HG03354 (cell line): ENCODE measurements at regions not wholly inside any gene's neighbourhood (a gene's known extent, or its start where the extent isn't known, plus 50 kb on each side); places are given as distances from the start of the nearest gene placed in this dataset.

ENCODE experiments used
- ATAC-seq: cut with Tn5 transposase; IDR thresholded peaks from one replicate; pipeline ENCODE4 v1.9.1; 2021; ENCODE audit warnings: mild to moderate bottlenecking; ENCODE audit not compliant: unreplicated experiment, poor library complexity, severe bottlenecking

DNA sequence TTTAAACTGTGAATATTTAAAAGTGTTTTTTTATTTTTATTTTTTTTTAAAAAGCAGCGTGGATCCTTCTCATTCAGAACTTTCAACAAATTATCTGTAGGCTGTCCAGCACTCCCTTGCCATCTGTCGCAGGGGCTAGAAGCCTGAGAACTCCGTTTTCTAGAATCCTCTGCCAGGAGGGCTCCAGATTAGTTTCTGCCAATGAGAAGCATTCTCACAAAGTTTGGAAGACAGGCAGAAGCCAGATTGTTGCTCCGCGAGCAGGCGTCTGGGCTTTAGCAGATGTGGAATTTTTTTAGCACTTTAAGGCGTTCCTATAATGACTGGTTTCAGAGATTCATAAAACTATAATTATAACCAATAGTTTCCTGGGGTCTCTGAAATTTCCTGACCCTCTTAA, 220.9 kb upstream of the KIAA1217 start:
- ATAC-seq = no peak

DNA sequence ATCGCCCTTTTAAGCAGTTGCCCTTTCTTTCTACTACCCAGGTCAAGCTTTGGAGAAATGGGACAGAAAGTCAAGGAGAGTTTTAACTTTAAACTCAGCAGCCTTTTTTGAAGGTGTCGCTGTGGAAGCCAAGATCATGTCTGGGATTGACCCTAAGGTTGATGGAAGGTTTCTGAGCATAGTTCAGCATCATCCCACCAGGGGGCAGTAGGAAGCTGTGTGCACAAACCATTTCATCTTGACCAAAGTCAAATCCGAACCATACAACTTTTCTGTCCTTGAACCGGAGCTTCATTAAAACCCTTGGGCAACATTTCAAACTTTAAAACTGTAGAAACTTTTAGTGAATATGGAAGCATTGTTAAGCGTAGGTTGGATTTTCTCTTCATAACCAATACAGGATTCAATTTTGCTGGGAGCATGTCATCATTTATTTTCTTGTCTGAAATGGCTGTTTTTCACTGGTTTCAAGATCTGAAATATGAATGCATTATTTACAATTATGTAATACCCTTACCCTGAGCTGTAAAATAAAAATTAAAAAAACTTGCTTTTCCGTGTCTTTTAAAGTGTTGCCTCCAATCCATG, 214.4 kb upstream of the KIAA1217 start:
- peak; percentile 79 for ATAC-seq

DNA sequence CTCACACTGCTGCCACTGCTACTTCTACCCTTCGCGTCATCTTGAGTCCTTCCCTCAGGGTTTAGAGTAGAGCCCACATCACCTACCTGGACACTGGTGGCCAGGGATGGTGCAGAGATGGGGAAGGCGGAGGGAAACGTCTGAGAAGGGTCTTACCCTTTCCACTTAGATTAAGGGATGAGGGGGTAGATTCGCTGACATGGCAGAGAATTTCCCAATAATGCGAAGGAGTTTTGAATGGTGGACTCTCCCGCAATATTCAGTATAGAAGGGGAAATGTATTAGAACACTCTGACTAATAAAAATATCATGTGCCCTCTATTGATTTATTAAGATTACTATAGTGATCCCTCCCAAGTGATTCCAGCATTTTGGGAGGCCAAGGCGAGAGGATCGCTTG, 209.5 kb upstream of the KIAA1217 start:
- ATAC-seq = no peak

DNA sequence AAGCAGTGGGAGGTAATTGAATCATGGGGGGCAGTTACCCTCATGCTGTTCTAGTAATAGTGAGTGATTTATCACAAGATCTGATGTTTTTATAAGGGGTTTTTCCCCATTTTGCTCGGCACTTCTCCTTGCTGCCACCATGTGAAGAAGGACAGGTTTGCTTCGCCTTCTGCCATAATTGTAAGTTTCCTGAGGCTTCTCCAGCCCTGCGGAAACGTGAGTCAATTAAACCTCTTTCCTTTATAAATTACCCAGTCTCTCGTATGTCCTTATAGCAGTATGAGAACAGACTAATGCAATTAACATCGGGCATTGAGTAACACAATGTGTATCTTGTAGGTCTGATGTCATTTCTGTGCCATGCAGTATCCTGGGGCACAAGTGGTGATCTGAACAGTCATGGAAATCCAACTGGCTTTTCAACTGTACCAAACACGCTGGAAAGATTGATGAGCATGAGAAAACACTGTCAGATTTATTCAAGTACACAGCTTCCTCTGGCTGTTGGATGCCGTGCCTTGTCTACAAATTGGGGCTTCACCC, 208.6 kb upstream of the KIAA1217 start:
- no peak for ATAC-seq

DNA sequence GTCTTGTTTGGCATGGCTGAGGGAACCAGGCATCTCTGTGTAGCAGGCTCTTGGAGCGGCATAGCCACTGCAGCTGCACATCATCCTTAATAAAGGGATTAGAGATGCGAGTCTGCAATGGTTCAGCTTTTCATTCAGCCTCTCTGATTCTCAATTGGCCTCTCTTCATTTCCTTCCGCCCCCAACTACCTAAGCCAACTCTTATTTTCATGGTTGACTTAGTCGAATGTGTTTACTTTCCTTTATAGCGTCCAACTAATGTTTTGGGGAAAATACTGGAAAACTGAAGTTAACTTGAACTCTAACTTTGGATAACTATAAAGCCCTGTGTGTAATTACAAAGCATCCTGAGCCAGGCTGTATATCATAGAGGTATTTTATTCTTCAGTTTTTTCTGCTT, 202.2 kb upstream of the KIAA1217 start:
- no peak for ATAC-seq

DNA sequence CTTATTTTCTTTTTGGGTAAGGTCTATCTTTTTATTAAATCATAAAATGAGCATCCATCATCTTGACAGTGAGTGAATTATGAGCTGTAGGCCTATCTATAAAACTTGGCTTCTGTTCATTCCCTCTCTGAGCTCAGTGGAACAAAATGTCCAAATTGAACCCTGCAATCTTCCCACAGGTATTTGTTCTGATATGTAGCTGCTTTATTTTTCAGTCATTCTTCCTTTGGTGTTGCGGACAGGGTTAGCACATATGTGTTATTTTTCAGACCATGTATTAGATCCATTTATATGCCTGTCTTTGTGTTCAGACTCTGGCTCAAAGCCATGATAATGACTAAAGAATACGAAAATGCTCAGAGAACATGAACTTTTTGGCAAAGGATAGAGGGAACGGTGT, 201.6 kb upstream of the KIAA1217 start:
- ATAC-seq = no peak

DNA sequence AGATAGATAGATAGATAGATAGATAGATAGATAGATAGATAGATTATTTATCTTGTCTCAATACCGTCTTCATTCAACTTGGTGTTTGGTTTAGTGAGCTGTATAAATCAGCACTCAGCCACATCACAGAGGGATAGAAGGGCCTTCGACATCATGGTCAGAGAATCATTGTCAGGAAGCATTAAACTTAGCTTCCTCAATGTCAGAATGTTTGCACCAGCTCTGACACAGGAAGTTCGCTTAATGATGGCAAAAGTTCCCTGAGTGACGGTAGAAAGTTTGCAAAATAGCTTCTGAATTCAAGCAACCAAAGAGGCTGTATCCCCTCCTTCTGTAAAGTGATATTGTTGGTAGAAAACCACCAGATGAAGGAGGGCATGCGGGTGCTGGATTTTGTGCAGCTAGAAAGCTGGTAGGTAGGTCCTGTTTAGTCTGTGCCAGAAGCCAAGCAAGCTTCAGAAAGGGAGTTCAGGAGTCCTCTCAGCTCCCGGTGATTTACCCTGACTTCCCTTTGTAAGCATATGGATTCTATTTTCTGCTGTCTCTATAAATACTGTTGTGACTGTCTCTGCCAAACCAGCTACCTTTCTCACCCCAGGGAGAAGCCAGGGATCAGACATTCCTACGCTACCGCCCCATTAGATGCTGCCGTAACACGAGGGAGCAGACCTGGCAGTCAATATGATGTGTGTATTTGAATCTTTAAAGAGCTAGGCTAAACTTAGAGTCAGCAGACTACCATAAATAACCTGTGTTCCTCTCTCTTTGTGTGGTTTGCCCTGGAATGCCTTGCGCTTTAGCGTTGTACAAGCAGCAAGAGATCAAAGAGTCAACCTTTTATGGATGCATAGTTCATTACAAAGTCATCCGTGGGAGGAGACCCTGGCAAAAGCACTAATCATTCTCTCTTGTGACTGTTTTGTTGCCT, 200.5 kb upstream of the KIAA1217 start:
- ATAC-seq = no peak

DNA sequence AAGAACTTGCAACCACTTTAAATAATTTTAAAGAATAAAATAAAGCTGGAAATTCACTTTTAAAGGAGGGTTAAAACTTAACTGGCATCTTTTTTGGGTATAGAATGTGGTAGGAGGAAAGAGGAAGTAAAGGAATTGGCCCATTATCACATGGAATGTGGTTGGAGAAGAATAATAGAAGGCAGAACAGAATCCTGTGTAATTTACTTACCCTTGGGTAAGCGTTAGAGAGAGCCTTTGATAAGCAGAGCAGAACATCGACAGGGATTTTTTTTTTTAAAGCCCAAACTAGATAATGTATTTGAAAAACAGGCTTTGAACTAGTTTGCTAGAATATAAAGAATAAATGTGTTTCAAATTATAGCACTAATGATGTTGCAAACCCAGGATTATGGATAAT, 199.8 kb upstream of the KIAA1217 start:
- ATAC-seq = no peak

DNA sequence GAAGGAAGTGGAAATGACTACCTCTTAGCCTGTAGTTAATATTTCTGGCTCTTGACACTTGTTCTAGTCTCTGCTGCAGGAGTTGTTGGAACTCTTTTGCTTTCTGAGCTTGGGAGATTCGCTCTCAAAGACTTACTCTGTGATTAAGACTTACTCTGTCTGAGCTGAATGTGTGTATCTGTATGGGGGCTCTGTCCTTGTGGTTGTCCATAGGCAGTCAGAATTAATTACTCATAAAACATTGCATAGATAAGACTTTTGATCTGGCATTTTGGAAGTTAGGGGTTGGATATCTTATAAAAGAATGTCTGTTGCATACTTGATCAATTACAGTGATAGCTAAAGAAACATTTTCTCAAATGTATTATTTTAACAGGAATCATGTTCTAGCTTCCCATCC, 199.2 kb upstream of the KIAA1217 start:
- ATAC-seq = no peak

DNA sequence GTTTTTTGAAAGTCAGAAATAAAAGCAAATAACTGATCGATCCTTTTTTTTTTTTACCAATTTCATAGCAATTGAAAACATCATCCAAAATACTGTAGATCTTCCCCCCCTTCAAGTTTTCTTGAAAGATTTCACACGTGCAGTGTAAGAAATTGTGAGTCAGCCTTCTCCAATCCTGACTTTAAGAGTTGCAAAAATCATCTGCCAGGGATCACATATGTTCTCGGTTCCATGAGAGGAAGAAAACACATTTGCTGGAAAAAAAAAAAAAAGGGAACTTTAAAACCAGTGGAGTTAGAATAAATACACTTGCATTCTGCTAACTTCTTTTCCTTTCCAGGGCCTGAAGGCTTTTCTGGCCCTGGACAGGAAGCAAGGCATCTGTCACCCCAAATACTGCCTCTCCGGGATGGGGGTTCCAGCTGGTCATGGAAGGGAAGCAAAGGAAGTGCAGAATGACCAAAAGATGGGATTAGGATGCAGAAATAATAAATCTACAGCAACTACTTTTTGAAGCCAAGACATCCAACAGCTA, 198.4 kb upstream of the KIAA1217 start:
- no peak for ATAC-seq

DNA sequence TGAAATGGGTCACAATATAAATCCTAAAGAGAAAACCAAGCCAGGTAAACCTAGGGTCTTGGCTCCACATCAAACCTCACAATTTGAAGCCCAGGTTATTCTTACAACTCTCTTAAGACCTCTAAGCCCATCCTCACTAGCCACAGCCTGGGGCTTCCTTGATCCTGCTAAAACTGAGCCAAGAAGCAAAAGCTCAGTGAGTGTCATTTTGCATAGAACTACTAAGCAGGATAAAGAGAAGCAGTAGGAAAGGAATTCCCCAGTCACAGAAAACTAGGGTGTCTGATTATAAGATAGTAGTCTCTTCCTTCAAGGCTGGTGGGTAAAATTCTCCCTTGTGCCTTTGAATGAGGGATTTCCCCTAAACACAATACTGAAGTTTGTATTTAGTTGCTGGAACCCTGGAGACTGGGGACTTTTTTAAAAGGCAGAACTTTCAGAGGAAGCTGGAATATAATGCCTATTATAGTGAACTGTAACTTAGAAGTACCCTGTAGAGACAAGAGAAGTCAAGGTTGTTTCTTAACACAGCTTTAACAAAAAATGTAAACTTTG, 196.6 kb upstream of the KIAA1217 start:
- no peak for ATAC-seq

DNA sequence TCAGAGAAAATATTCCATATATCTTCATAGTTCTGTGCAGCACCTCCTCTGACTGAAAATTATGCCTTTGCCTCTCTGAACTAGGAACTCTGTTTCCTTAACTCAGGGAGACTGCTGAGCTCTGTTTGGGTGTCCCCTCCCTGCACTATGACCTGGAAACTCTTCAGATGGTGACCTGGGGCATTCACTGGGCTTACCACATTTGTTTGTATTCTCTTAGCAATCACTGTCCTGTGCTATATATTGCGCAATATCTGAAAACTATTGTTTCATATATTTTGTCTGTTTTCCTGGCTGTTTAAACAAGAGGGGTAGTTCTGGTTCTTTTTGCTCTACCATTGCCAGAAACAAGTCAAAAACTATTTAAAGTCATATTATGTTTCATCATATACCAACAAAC, 181.8 kb upstream of the KIAA1217 start:
- ATAC-seq = no peak

DNA sequence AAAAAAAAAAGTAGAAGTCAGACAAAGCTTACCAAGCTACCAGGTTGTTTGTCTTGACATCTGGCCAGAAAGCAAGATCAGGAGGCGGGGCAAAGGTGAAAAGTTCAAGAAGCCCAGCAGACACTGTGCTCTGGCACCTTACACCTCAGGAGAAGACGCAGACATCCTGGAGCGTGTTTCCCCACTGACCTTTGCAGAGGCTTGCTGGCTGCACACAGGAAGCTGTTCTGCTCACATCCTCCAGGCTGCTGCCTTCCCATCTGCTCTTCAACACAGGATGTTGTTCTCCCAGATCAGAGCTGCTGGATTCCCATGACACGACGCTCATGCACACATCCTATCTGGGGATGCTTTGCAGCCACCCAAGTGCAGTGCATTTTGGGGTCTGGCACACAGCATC, 174.4 kb upstream of the KIAA1217 start:
- ATAC-seq = no peak

DNA sequence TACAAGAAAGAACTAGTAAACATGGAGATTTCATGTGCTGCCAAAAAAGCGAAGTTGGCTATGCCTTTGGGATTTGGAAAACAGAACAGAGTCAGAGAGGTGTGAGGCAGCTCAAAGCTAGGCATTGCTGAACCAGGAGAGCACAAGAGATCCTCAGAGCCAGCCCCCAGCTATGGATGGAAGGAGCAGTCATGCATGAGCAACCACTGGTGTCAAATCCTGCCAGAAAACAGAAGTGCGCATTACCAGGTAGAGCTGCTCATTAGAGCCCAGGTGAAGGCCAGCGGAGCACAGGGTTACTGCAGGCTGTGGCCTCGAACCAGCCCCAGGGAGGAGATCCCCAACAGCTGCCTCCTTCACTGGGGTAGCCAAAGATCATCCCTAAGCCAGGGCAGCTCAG, 173.2 kb upstream of the KIAA1217 start:
- no peak for ATAC-seq

DNA sequence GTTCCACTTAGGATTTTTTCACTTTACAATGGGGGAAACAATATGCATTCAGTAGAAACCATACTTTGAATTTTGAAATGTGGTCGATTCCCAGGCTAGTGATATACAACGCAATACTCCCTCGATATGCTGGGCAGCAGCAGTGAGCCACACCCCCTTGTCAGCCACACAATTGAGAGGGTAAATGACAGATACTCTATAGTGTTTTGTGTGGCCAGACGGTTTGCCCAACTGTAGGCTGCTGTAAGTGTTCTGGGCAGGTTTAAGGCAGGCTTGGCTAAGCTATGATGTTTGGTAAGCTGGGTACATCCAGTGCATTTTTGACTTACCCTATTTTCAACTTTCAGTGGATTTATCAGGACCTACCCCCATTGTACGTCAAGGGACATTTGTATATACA, 169.6 kb upstream of the KIAA1217 start:
- ATAC-seq = no peak

DNA sequence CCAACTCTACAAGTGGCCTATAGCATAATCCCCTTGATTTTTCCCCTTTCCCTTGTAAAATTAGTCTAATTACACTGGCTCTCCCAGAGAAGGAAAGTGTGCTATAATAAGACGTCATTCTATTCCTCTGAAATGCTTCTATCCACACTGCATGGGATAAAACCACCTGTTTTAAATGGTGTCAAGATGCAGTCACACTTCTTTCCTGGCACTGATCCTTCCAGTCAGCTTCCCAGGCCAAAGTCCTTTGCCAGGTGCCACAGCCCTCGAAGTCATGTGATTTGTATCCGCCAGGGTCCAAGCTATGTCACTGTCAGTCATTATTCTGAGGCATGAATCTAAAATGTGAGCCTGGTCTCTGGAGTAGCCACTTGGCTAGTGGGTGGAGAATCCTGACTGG, 169.0 kb upstream of the KIAA1217 start:
- ATAC-seq = no peak

DNA sequence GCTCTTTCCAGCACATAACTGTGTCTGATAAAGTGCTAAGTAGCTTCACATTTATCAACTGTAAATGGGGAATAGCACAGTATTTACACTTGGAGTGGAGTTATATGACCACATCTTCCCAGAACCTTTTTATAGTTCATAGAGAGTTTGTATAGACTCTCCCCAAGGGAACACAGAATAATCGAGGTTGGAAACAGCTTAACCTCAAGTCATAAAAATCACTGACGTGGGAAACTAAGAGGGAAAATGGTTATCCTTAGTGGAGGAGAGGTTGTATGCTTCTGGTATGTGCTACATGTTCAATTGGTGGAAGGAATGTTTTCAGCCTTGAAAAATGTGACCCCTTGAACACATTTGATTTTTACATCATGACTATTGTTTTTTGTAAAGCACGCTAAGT, 167.9 kb upstream of the KIAA1217 start:
- no peak for ATAC-seq

DNA sequence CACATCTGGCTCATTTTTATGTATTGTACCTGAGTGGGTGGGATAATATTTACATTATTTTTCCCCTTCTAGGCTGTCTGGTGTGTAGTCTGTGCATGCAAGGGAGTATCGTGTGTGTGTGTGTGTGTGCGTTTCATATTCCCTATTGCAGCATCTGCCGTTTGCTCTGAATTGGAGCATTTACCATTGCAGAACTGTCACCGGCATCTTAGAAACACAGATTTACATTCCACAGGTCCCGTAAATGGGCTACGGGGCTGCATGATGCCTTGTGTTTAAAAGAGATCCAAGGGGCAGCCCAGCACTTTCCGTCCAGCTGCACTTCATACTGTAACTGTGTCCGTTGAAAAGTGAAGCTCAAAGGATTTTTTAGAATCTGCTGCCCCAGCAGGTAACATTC, 167.1 kb upstream of the KIAA1217 start:
- ATAC-seq = no peak

DNA sequence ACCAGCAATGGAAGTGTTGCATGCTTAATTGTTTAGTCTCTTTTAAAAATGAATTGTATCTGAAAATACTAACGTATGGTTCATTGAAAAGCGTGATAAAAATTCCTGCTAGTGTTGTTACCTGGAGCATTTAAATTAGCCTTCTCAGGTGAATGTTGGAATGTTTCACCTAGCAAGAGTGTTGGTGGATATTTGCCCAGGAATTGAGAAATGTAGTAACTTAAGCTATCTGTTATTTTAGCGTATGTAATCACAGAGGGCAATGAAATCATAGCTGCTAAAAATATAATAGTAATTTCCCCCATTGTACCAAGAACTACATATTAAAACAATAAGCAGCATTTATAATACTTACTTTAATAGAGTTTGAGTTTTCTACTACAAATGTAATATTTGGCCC, 166.1 kb upstream of the KIAA1217 start:
- ATAC-seq = no peak

DNA sequence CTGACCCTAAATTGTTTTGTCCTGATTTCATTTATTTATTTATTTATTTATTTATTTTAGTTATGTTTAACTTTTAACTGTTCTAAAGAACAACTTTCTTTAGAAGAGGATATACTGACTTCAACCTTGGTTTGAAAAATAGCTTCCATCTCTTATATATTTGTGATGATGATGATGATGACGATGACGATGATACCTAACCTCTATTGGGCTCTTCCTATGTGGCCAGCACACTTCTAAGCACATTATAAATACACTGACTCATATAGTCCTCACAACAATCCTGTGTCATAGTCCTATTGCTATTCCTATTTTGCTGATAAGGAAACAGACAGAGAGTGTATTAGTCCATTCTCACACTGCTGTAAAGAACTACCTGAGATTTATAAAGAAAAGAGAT, 162.9 kb upstream of the KIAA1217 start:
- ATAC-seq = no peak

DNA sequence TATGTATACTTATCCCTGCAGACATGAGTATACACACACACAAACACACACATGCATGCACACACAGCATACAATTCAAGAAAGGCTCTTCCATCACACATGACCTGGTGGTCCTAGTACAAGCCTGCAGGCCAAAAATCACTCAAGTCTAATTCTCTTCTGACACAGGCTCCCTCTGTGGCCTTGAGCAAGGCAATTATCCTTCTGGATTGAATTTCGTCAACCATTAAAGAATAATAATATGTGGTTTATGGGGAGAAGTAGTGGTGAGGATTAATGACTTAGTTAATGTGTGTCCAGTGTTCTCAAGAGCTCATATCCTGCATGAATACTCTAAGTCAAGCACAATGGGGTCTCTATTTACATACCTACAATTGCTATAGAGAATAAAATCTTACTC, 161.8 kb upstream of the KIAA1217 start:
- ATAC-seq = no peak
